A549 (cell line): ENCODE measurements at regions not wholly inside any gene's neighbourhood (a gene's known extent, or its start where the extent isn't known, plus 50 kb on each side); places are given as distances from the start of the nearest gene placed in this dataset.

Experiments
- SMC3 ChIP-seq: fragments of >200 bp; sonication (Bioruptor Twin); formaldehyde crosslinking; IDR thresholded peaks from 3 replicates; pipeline ENCODE4 v1.6.1; 2018; ENCODE audit warnings: inconsistent platforms
- TF ChIP-seq, protein P1 (sequence below): fragments of >200 bp; sonication (Bioruptor Twin); formaldehyde crosslinking; IDR thresholded peaks from 3 replicates; pipeline ENCODE4 v1.5.1; 2016

DNA sequence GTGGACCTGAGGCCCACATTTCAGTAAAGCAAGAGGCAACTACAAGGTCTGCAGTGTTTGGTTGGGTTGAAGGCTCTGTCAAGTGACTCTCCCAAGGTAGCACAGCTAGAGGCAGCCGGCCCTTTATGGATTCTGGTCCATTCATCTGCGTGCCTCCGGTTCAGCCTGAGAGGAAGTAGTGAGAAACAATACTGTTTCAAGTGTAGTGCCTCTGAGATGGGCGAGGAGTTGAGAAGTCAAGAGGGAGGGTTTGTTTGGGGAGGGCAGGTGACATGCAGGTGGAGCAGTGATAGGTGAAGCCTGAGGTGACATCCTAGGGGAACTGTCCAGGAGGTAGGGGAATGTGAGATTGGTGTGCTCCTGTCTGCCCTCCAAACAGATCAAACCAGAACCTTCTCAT lies 933.5 kb downstream of the VRK1 start:
- no peak for TF ChIP-seq SMC3
- TF ChIP-seq, protein P1, sequence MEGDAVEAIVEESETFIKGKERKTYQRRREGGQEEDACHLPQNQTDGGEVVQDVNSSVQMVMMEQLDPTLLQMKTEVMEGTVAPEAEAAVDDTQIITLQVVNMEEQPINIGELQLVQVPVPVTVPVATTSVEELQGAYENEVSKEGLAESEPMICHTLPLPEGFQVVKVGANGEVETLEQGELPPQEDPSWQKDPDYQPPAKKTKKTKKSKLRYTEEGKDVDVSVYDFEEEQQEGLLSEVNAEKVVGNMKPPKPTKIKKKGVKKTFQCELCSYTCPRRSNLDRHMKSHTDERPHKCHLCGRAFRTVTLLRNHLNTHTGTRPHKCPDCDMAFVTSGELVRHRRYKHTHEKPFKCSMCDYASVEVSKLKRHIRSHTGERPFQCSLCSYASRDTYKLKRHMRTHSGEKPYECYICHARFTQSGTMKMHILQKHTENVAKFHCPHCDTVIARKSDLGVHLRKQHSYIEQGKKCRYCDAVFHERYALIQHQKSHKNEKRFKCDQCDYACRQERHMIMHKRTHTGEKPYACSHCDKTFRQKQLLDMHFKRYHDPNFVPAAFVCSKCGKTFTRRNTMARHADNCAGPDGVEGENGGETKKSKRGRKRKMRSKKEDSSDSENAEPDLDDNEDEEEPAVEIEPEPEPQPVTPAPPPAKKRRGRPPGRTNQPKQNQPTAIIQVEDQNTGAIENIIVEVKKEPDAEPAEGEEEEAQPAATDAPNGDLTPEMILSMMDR = no peak
